HG02981 (cell line): ENCODE measurements at regions not wholly inside any gene's neighbourhood (a gene's known extent, or its start where the extent isn't known, plus 50 kb on each side); places are given as distances from the start of the nearest gene placed in this dataset.
A peak's percentile ranks its signal among the peaks of the same experiment; 100 is the strongest.
"Not testable (repeated sequence)": the region's sequence is repeated elsewhere in the genome, so short reads cannot be mapped to it uniquely, and the experiment has no call there.

Experiments used
- ATAC-seq: cut with Tn5 transposase; IDR thresholded peaks from one replicate; pipeline ENCODE4 v1.9.1; 2021; ENCODE audit warnings: mild to moderate bottlenecking, moderate library complexity; ENCODE audit not compliant: unreplicated experiment

DNA sequence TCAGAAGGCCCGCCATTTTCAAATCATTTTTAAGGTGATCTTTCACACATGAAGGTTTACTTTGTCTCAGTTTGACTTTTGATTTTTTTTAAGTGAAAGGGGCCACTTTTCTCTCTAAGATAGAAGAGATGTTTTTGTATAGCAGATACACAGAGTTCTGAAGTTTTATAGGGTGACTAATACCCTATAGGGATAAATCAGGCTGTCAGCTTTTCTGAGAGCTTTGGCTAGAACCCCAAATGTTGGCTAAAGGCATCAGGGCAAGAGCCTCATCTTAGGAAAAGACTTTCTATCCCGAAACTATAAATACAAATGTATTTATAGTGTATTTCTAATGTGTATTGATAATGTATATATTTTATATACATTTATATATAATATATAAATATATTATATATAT lies 181.4 kb downstream of the TBX18 start:
- ATAC-seq, result no peak

DNA sequence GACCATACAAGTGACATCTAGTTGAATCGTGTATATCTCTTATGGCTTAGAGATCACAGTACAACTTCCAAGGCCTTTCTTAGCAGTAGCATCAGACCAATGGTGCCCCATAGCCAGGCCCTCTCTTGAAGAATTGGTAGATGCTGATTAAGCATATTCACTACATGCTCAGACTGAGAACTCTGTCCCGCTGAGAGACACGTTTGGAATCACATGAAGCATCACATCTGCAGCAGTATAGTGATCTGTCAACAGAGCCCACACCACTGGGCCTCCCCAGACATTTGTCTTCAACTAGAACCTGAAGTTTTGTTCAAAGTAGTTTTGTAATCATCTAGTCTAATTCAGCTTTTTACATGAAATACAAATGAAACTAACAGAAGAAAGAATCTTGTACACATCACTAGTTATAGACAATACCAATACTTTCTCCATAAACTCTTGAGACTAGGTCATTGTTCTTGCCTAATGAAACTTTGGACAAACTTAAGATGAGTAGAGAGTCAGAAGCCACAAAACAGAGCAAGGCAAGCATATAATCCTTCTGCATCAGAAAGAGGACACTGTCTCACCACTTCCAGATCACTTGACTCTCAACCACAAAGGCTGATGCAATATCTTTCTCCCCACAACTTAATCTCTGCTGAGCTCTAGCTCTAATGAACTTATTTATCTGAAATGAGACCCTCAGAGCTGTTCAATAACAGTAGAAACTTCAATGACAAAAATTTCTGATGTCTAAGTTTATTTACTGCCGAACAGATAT lies 182.7 kb downstream of the TBX18 start:
- no peak for ATAC-seq

DNA sequence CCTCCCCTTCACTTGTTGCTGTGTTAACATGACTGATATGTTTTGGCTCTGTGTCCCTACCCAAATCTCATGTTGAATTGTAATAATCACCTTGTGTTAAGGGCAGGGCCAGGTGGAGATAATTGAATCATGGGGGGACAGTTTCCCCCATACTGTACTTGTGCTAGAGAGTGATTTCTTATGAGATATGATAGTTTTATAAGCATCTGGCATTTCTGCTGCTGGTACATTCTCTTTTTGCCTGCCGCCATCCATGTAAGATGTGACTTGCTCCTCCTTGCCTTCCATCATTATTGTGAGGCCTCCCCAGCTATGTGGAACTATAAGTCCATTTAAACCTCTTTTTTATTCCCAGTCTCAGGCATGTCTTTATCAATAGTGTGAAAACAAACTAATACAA lies 185.0 kb downstream of the TBX18 start:
- no peak for ATAC-seq

DNA sequence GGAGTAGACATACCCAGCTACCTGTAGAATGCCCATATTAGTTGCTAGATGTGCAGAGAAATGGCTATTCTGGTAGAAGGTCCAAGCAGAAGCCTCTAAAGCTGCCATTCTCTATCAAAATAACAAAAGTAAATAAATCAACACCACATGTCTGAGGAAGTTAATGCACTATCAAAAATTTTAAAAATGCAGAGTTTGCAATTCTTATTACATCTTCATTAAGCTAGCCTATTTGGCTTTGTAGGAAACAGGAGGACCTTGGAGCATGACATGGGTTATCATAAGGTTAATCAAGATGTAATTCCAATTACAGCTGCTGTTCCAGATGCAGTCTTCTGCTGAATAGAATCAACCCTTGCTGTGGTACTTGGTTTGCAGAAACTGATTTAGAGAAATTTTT lies 188.4 kb downstream of the TBX18 start:
- ATAC-seq, result no peak

DNA sequence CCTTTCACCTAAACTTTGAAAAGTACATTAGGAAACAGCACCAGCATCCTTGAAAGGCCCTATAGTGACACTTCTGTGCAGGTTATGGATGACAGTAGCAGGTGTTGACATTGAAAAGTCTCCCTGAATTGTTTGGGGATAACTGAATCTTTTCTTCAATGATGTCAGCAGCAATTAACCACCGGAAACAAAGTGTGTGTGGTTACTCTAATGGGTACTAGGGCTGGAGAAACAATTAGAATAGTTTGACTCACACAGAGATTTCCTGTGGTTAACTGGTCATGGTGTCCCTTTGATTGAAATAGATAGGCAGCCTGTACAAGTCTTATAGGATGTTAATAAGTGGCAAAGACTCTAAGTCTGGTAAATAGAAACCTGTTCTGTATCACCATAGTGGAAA lies 189.1 kb downstream of the TBX18 start:
- ATAC-seq, result peak; percentile 100

DNA sequence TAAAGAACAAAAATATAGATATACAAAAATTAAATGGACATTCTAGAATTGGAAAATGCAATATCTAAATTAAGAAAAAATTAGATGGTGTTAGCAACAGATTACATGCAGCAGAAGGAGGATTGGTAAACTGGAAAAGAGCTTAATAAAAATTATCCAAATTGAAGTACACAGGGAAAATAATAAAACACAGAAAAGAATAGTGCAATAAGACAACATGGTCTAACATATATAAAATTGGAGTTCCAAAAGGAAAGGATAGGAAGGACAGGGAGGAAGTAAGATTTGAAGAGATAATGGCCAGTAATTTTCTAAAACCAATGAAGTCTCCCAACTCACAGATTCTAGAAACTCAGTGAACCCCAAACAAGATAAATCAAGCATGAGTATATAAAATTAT lies 194.5 kb downstream of the TBX18 start:
- no peak for ATAC-seq

DNA sequence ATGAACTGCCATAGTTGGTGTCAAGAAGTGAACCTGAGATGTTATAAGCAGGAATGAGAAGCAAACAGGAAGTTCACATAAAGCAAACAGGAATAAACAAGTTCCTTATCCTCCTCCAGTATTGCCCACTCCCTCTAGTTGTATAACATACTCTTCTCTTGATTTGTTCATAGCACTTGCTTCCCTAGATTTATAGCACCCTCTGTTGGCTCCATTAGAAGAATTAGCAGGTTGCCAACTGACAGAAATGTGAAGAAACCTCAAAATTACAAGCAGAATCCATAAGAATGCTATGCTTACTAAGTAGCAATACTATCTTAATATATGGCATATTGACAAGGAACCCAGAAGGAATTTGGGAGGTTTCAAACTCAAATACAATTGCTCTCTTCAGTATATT lies 195.4 kb downstream of the TBX18 start:
- no peak for ATAC-seq

DNA sequence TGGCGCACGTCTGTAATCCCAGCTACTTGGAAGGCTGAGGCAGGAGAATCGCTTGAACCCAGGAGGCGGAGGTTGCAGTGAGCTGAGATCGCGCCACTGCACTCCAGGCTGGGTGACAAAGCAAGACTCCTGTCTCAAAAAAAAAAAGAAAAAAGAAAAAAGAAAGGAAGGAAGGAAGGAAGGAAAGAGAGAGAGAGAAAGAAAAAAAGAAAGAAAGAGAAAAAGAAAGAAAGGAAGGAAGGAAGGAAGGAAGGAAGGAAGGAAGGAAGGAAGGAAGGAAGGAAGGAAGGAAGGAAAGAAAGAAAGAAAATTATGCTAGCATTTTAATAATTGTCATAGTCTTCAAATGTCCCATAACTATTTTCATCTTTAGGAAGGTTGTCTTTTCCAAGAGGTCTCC lies 198.7 kb downstream of the TBX18 start:
- ATAC-seq, result not testable (repeated sequence)

DNA sequence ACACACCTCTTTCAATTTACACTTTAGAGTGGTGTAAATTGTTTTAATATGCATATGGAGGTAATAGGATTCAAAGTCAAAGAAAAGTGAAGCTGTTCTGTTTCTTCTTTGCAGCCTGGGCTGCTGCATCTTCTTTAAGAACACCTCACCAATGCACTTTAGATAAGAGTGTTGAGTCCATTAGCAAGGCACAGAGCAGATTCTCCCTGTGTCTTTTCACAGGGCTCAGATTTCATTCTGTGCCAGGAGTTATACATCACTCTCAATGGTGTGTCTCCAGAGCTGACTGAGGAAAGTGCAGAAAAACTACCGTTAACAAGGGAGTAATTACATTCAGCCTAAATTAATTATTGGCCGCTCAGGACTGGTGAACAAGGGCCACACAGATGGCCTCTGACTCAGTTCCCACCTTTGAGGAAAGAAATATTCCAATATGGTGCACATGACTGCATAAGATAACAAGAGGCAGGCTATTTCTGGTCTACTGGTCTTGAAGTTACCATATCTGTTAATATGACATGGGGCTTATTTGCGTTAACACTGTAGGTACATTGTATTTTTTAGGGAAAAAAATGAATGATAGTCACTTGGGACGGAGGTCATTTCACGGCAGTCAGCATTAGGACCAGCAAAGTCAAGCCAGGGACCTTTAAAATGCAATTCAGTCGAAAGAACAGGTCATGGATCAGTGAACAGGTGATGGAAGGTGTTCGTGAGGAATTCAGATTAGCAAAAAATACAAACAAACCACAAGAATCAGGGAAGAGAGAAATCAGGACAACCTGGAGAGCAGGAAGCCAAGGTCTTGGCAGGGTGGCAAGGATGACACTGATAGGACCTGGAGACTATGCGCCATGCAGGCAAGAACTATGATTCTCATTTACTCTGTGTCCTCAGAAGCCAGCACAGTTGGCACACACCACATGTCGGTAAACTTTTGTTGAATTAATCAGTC lies 203.7 kb downstream of the TBX18 start:
- no peak for ATAC-seq

DNA sequence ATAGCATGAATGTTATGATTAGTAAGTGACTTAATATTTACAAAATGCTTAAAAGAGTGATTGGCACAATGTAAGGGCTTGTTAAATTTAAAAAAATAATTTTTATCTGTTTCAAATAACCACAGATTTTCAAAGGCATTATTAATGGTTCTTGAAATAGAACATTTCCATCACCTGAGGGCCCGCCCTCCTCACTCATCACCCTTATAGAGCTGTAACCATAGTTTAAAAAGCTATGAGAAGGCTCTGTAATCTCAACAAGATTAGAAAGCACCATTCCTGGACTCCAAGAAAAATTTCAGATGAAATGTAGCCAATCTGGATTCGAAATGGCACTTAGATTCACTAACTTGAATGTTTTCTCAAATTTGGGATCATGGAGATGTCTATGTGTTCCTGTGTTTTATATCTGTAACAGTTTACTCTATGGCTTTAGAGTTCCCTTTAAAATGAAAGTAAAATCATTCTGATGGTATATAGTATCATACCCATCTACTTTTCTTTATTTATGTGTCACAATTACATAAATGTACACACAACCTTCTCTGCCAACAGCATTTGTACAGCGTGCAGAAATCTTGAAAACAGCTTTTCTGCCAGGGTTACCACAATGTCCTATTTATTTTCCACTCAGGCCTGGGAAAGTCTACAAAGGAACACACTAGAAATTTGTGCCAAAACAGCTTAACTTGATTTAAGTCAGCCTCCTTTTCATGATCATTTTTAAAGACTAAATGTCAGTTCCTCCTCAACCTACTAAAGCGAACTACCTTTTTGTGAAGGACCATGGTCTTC lies 207.7 kb downstream of the TBX18 start:
- ATAC-seq, result no peak

DNA sequence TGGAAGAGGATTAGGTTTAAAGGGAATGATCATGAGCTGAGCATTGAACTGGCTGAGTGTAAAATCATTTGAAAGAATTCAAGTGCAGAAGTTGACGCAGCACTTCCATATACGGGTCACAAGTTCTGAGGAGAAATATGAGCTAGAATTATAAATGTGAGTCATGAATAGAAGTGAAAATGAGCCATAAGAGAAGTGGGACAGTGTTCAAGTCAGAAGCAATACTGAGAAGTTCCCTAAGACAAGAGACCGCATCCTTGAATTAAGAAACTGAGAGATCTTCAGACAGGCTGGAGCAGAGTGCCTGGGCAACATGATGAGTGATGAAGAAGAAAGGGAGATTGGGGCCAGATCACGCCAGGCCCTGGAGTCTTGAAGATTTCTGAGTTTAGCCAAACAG lies 209.7 kb downstream of the TBX18 start:
- ATAC-seq, result no peak

DNA sequence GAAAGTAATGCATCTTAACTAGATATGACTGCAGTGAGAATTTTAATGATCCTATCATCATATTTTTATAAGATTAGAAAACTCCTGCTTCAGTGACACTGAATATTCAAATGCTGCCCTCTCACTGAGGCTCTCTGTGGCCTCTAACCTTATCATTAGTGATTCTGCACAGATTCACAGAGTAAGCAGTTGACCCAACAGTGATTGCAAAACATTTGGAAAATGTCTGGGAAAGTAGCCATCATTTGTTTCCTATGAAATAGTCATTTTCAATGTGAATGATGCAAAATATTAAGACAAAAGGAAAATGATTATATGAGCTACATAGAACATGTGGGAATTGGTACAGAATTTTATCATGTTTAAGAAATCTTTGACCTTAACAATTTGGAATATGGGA lies 210.3 kb downstream of the TBX18 start:
- no peak for ATAC-seq

DNA sequence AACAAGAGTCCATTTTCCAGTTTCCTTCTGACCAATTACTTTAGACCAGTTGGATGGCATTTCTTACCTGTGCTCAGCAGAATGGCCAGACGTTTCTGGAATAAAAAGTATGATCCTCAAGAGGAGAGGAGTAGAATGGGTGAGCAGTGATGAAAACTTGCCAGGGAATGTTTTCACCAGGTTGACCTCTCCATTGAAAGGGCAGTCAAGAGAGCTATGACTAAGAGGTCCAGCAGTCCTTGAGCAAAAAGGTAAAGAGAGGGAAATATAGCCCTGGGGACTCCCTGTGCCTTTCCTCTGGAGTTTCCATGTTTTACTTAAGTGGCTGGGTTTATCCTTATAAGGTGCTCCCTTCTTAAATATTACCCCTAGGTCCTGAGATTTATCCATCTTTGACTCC lies 210.9 kb downstream of the TBX18 start:
- ATAC-seq, result no peak

DNA sequence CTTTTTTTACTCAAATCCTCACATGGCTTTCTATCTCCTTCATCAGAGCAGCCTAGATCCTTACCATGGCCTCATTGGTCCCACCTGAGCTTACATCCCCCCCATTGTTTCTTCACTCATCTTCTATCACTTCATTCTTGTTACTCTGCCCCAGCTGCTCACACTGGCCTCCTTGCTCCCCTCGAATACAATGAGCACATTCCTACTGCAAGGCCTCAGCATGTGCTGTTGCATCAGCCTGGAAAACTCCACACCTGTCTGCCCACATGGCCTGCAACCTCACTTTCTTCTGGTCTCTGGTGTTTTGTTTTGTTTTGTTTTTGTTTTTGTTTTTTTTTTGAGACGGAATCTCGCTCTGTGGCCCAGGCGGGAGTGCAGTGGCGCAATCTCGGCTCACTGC lies 212.6 kb downstream of the TBX18 start:
- ATAC-seq, result no peak

DNA sequence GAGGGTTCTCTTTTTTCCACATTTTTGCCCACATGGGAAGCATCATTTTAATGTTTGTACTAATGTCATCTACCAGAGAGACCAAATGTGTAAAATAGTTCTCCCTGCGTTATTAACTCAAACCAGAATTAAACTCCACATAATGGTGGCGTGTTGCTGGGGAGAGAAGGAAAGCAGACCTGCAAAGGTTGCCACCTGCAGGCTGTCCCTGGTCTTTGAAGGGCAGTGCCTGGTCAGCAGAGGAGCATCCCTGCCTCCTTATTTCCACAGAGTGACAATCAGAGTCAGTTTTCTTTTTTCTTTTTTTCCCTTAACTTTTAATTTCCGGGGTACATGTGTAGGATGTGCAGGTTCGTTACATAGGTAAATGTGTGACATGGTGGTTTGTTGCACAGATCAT lies 214.5 kb downstream of the TBX18 start:
- no peak for ATAC-seq

DNA sequence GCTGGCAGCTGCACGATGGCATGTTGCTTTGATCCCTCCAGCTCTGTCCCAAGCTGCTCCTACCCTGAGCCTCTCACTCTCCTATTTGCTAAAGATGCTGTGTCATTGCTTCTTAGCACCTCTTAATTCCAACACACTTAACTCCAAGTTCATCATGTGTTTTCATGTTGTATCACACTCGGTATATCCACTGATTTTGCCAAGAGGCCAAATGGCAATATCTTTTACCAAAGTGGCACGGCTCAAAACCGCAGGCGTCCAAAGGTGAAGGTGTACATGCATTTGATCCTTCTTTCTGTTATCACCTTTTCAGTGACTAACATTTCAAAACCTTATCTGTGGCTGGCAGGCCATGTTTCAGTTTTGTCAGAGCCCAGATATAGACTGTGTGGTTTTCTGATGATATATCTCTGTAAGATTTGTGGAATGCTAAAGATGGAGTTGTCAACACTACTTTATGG lies 217.0 kb downstream of the TBX18 start:
- ATAC-seq, result no peak

DNA sequence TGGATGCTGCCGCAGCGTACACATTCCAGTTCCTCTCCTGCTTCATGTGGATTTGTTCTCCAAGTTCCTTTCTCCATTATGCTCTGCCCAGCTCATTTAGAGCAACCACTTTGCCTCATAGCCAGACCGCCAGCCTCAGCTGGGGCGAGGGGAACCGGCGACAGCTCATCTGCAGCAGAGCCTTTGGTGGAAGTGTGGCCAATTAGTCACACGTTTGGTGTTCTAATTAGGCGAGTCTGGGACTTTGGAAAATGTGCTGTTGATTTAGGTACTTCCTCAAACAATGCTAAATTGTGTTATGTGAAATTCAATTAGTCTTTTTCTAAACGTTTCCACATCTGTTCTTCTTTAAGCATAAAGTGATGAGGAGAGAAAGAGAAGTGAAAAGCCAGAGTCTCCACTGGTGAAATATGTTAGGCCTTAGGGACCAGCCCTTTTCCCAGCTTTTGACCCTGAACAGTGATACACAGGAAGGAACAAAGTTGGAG lies 217.9 kb downstream of the TBX18 start:
- ATAC-seq, result no peak

DNA sequence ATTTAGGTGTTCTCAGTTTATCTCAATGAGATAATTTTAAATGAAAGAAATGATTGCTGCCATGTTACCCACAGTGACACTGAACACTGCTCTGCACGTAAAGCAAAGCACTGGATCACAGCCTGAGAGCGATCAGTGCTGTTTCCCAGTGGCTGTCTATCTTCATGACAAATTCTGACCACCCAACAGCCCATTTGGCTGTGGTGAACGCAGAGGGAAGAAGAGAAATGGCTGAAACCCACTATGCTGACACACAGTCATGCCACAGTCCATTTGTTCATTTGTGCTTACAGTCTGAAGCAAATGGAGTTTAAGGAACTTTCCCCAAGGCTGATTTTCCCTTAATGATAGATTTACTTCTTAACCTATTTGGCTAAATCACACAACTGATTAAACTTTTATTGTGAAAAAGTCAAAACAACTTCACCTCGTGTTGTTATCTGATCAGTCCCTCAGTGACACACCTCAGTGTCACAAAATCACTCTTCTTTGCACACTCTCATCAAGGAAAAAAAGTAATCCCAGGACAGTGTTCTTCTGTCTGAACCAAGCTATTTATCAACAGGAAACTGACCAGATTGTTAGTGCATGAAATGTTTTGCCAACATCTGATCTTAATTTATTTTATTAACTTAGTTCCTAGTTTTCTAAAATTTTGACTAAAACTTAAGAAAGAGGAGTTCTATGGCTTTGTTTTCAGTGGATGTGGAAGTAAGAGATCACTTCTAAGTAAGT lies 225.1 kb downstream of the TBX18 start:
- no peak for ATAC-seq

DNA sequence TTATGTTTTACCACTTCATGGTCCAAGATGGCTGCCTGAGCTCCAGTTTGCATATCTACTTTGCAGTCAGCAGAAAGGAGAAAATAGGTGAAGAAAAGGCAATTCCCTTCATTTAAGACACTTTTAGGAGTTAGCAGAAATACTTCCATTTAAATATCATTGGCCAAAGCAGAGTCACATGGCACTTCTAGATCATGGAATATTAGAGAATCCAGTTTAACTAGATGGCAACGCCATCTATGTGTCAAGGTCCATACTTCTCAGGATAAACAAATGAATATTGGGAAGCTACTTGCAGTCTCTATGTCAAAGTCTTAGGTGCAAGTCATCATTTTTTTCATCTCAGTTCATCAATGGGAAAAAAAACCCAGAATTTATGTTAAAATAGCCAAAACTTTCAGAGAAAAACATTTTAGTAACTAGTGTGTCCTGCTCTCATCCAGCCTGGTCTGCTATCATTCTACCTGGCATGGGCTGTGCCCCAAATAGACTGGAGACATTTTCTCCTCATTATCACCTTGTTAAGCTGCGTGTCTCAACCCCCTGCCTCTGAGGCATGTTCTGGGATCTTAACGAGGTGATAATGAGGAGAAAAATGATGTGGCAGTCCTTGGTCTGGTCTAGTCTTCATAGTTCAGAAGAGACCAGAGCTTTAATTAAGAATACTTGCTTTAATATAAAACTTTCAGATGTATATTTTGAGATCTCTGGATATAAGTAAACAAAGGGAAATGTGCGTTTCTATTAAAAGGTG lies 227.3 kb downstream of the TBX18 start:
- ATAC-seq, result no peak

DNA sequence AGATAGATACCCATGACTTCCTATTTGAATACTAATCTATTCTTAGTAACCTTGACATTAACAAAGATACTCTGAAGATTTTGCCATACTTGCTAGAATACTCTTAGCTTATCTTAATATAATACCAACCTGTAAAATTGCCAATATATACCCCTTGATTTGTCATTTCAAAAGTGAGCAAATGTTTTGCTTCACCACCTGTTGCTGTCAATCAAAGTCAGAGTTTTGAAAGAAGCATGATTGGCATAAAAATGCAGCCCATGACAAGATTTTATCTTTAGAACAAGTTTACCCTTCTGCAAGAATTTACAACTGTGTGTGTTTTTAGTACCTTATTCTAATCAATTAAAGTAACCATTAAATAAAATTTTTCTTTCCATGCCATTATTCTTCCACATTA lies 236.2 kb downstream of the TBX18 start:
- ATAC-seq, result no peak
